ENCODE measurements at regions not wholly inside any gene's neighbourhood (a gene's known extent, or its start where the extent isn't known, plus 50 kb on each side); places are given as distances from the start of the nearest gene placed in this dataset.

- no peaks in the 10 kb centered on the region for H3K9me3 ChIP-seq
- intact Hi-C loops (cut with DNase I) = no loop called here
- no peak overlapping the region for H3K27ac ChIP-seq
- peak; percentile 74 for ATAC-seq
- TF ChIP-seq, protein P1, sequence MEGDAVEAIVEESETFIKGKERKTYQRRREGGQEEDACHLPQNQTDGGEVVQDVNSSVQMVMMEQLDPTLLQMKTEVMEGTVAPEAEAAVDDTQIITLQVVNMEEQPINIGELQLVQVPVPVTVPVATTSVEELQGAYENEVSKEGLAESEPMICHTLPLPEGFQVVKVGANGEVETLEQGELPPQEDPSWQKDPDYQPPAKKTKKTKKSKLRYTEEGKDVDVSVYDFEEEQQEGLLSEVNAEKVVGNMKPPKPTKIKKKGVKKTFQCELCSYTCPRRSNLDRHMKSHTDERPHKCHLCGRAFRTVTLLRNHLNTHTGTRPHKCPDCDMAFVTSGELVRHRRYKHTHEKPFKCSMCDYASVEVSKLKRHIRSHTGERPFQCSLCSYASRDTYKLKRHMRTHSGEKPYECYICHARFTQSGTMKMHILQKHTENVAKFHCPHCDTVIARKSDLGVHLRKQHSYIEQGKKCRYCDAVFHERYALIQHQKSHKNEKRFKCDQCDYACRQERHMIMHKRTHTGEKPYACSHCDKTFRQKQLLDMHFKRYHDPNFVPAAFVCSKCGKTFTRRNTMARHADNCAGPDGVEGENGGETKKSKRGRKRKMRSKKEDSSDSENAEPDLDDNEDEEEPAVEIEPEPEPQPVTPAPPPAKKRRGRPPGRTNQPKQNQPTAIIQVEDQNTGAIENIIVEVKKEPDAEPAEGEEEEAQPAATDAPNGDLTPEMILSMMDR (IDR thresholded peaks at IDR 0.05) = no peak
- no peaks in the 10 kb centered on the region for H3K4me1 ChIP-seq
- no peaks in the 10 kb centered on the region for H3K36me3 ChIP-seq
- no peaks in the 10 kb centered on the region for H3K27me3 ChIP-seq
- DNase-seq = no peak
- H3K4me3 ChIP-seq = no peak overlapping the region
Measured at GRCh38 chr12:81811061-81811777, 52.1 kb upstream of the PPFIA2 start.

GRCh38 chr12:81809829-81810595 lies 50.9 kb upstream of the PPFIA2 start:
- ATAC-seq (peak; percentile 81), DNase-seq (no peak)
- H3K27me3 ChIP-seq = no peaks in the 10 kb centered on the region
- H3K4me3 ChIP-seq = no peak overlapping the region
- intact Hi-C loops (cut with DNase I) = no loop called here
- H3K36me3 ChIP-seq = no peaks in the 10 kb centered on the region
- H3K4me1 ChIP-seq = no peaks in the 10 kb centered on the region
- H3K9me3 ChIP-seq = no peaks in the 10 kb centered on the region
- TF ChIP-seq, protein P1 (IDR thresholded peaks at IDR 0.05) = no peak
- H3K27ac ChIP-seq = no peak overlapping the region

- H3K4me3 ChIP-seq = no peak overlapping the region
- intact Hi-C loops (cut with DNase I) = no loop called here
- no peaks in the 10 kb centered on the region for H3K4me1 ChIP-seq
- H3K27me3 ChIP-seq = no peaks in the 10 kb centered on the region
- TF ChIP-seq, protein P1 (IDR thresholded peaks at IDR 0.05) = no peak
- no peak overlapping the region for H3K27ac ChIP-seq
- no peaks in the 10 kb centered on the region for H3K36me3 ChIP-seq
- no peak for DNase-seq
- no peak for ATAC-seq
- H3K9me3 ChIP-seq = no peaks in the 10 kb centered on the region
Measured at GRCh38 chr12:81809113-81809777, 50.1 kb upstream of the PPFIA2 start.

All from upper lobe of right lung (tissue), 1 donor.